PFSK-1 (cell line): ENCODE measurements at regions not wholly inside any gene's neighbourhood (a gene's known extent, or its start where the extent isn't known, plus 50 kb on each side); places are given as distances from the start of the nearest gene placed in this dataset.

Experiments used
- FOXP2 ChIP-seq: optimal IDR thresholded peaks from 2 replicates; pipeline ENCODE3; 2011; ENCODE audit warnings: borderline replicate concordance, control low read depth, inconsistent platforms; ENCODE audit not compliant: insufficient read depth; ENCODE audit errors: extremely low read length, extremely low read depth
- POLR2AphosphoS5 ChIP-seq: IDR thresholded peaks from 2 replicates; pipeline ENCODE4 v1.6.1; 2012; ENCODE audit warnings: low read depth, mild to moderate bottlenecking, control low read depth, low read length, moderate library complexity
- REST ChIP-seq, 2 experiments: IDR thresholded peaks; 2 replicates each; pipeline versions ENCODE4 v1.6.1 to v1.8.0; 2011 to 2012; ENCODE audit warnings: low read depth in 2 of 2, low read length in 2 of 2, control low read depth in 1 of 2, inconsistent platforms in 1 of 2, mild to moderate bottlenecking in 1 of 2, moderate library complexity in 1 of 2; ENCODE audit not compliant: insufficient read depth in 1 of 2
- SIN3A ChIP-seq: IDR thresholded peaks from 2 replicates; pipeline ENCODE4 v1.6.1; 2012; ENCODE audit warnings: mild to moderate bottlenecking, low read length, moderate library complexity, borderline replicate concordance; ENCODE audit not compliant: insufficient read depth
- TAF1 ChIP-seq: IDR thresholded peaks from 2 replicates; pipeline ENCODE4 v1.6.1; 2012; ENCODE audit warnings: low read length, control low read depth, borderline replicate concordance; ENCODE audit not compliant: insufficient read depth

- TF ChIP-seq FOXP2 (no peak), SIN3A (no peak), REST (IDR thresholded peaks at IDR 0.05; ENCODE audit: insufficient read depth in 1 of 2, low read depth in 2 of 2, low read length in 2 of 2) (no peak), POLR2AphosphoS5 (no peak), TAF1 (no peak)
Measured at GRCh38 chr11:116431842-116432241, 340.9 kb downstream of the BUD13 start.

- no peak for TF ChIP-seq FOXP2
- TF ChIP-seq TAF1 = no peak
- no peak for TF ChIP-seq REST (IDR thresholded peaks at IDR 0.05; ENCODE audit: insufficient read depth in 1 of 2, low read depth in 2 of 2, low read length in 2 of 2)
- TF ChIP-seq SIN3A = no peak
- no peak for TF ChIP-seq POLR2AphosphoS5
Measured at GRCh38 chr11:116428638-116428975, 344.2 kb downstream of the BUD13 start.

- no peak for TF ChIP-seq TAF1
- no peak for TF ChIP-seq REST (IDR thresholded peaks at IDR 0.05; ENCODE audit: insufficient read depth in 1 of 2, low read depth in 2 of 2, low read length in 2 of 2)
- TF ChIP-seq FOXP2 = no peak
- no peak for TF ChIP-seq SIN3A
- no peak for TF ChIP-seq POLR2AphosphoS5
Measured at GRCh38 chr11:116427903-116428637, 344.7 kb downstream of the BUD13 start.

GRCh38 chr11:116427337-116427902, 345.4 kb downstream of the BUD13 start:
- TF ChIP-seq TAF1 = no peak
- TF ChIP-seq SIN3A = no peak
- TF ChIP-seq REST (IDR thresholded peaks at IDR 0.05; ENCODE audit: insufficient read depth in 1 of 2, low read depth in 2 of 2, low read length in 2 of 2) = no peak
- no peak for TF ChIP-seq FOXP2
- TF ChIP-seq POLR2AphosphoS5 = no peak
